ENCODE measurements at regions not wholly inside any gene's neighbourhood (a gene's known extent, or its start where the extent isn't known, plus 50 kb on each side); places are given as distances from the start of the nearest gene placed in this dataset.
"Not testable (repeated sequence)": the region's sequence is repeated elsewhere in the genome, so short reads cannot be mapped to it uniquely, and the experiment has no call there.

GRCh38 chr3:76537857-76538256, 502.0 kb upstream of the ROBO2 start:
- not testable (repeated sequence) for H3K9ac ChIP-seq (ENCODE audit: insufficient read depth, low read length, poor library complexity, severe bottlenecking); H3K27ac Mint-ChIP-seq
- WGBS (ENCODE audit: insufficient coverage), result 83% methylated on average over 1 of the region's 3 CpGs

GRCh38 chr3:76547674-76548073, 492.2 kb upstream of the ROBO2 start:
- no peaks in the 10 kb centered on the region for H3K36me3 Mint-ChIP-seq
- Histone ChIP-seq H3K4me1 (ENCODE audit: control insufficient read depth in 1 of 2, insufficient read depth in 2 of 2, low read length in 2 of 2) (no peaks in the 10 kb centered on the region), H3K36me3 (replicated peaks in 1 of 2; ENCODE audit: control insufficient read depth in 1 of 2, insufficient read depth in 2 of 2, low read length in 2 of 2) (no peaks in the 10 kb centered on the region), H3K4me2 (replicated peaks; ENCODE audit: extremely low read depth, low read length, poor library complexity, severe bottlenecking) (no peak overlapping the region), H3K9ac (ENCODE audit: insufficient read depth, low read length, poor library complexity, severe bottlenecking) (no peak overlapping the region), H3K27ac (ENCODE audit: low read depth in 1 of 2, low read length in 2 of 2) (no peak overlapping the region), H2AFZ (ENCODE audit: insufficient read depth, low read depth, low read length, poor library complexity, severe bottlenecking) (no peak overlapping the region), H3K9me3 (replicated peaks in 1 of 2; ENCODE audit: control insufficient read depth in 1 of 2, insufficient read depth in 1 of 2, low read length in 2 of 2) (peaks cover 7 to 17% of the 10 kb centered on the region in 2 donors), H3K27me3 (ENCODE audit: control insufficient read depth in 2 of 2, insufficient read depth in 2 of 2, low read length in 2 of 2) (no peaks in the 10 kb centered on the region), H3K4me3 (replicated peaks in 1 of 3; ENCODE audit: low read depth in 2 of 3, low read length in 3 of 3) (no peak overlapping the region), H4K20me1 (ENCODE audit: insufficient read depth, low read length) (no peaks in the 10 kb centered on the region), H3K79me2 (ENCODE audit: insufficient read depth, low read length) (no peaks in the 10 kb centered on the region)
- no peak overlapping the region for H3K4me3 Mint-ChIP-seq
- WGBS (ENCODE audit: insufficient coverage), result no CpG with 5 or more reads among the region's 2 CpGs
- intact Hi-C loops (cut with micrococcal nuclease), result no loop called here
- no peaks in the 10 kb centered on the region for H3K4me1 Mint-ChIP-seq
- H3K27ac Mint-ChIP-seq, result no peak overlapping the region
- TF ChIP-seq, protein P1, sequence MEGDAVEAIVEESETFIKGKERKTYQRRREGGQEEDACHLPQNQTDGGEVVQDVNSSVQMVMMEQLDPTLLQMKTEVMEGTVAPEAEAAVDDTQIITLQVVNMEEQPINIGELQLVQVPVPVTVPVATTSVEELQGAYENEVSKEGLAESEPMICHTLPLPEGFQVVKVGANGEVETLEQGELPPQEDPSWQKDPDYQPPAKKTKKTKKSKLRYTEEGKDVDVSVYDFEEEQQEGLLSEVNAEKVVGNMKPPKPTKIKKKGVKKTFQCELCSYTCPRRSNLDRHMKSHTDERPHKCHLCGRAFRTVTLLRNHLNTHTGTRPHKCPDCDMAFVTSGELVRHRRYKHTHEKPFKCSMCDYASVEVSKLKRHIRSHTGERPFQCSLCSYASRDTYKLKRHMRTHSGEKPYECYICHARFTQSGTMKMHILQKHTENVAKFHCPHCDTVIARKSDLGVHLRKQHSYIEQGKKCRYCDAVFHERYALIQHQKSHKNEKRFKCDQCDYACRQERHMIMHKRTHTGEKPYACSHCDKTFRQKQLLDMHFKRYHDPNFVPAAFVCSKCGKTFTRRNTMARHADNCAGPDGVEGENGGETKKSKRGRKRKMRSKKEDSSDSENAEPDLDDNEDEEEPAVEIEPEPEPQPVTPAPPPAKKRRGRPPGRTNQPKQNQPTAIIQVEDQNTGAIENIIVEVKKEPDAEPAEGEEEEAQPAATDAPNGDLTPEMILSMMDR (IDR thresholded peaks at IDR 0.05), result no peak
- DNase-seq, result no peak
- peaks cover 0 to 16% (median 2%) of the 10 kb centered on the region in 7 donors for H3K9me3 Mint-ChIP-seq
- no peaks in the 10 kb centered on the region for H3K27me3 Mint-ChIP-seq (ENCODE audit: low read depth in 3 of 3)

More at GRCh38 chr3:76537857-76538256, 502.0 kb upstream of the ROBO2 start:
- DNase-seq; H4K20me1 ChIP-seq (ENCODE audit: insufficient read depth, low read length); H2AFZ ChIP-seq (ENCODE audit: insufficient read depth, low read depth, low read length, poor library complexity, severe bottlenecking); H3K9me3 ChIP-seq (replicated peaks in 1 of 2; ENCODE audit: control insufficient read depth in 1 of 2, insufficient read depth in 1 of 2, low read length in 2 of 2); H3K4me1 Mint-ChIP-seq; H3K27me3 Mint-ChIP-seq (ENCODE audit: low read depth in 3 of 3); H3K79me2 ChIP-seq (ENCODE audit: insufficient read depth, low read length); H3K36me3 Mint-ChIP-seq; H3K4me3 Mint-ChIP-seq; H3K36me3 ChIP-seq (replicated peaks in 1 of 2; ENCODE audit: control insufficient read depth in 1 of 2, insufficient read depth in 2 of 2, low read length in 2 of 2); H3K27me3 ChIP-seq (ENCODE audit: control insufficient read depth in 2 of 2, insufficient read depth in 2 of 2, low read length in 2 of 2); intact Hi-C loops (cut with micrococcal nuclease); H3K27ac ChIP-seq (ENCODE audit: low read depth in 1 of 2, low read length in 2 of 2); H3K4me3 ChIP-seq (replicated peaks in 1 of 3; ENCODE audit: low read depth in 2 of 3, low read length in 3 of 3); H3K4me1 ChIP-seq (ENCODE audit: control insufficient read depth in 1 of 2, insufficient read depth in 2 of 2, low read length in 2 of 2); H3K4me2 ChIP-seq (replicated peaks; ENCODE audit: extremely low read depth, low read length, poor library complexity, severe bottlenecking): not testable (repeated sequence)
- H3K9me3 Mint-ChIP-seq, result peaks cover 4 to 13% (median 8%) of the 10 kb centered on the region in 7 donors
